T-helper 1 cell (primary cell): ENCODE measurements at regions not wholly inside any gene's neighbourhood (a gene's known extent, or its start where the extent isn't known, plus 50 kb on each side); places are given as distances from the start of the nearest gene placed in this dataset.

ENCODE experiments used
- DNase-seq, 5 donors: peaks; one replicate each; pipeline ENCODE4 v3.0.0-alpha.2; 2012 to 2020

DNA sequence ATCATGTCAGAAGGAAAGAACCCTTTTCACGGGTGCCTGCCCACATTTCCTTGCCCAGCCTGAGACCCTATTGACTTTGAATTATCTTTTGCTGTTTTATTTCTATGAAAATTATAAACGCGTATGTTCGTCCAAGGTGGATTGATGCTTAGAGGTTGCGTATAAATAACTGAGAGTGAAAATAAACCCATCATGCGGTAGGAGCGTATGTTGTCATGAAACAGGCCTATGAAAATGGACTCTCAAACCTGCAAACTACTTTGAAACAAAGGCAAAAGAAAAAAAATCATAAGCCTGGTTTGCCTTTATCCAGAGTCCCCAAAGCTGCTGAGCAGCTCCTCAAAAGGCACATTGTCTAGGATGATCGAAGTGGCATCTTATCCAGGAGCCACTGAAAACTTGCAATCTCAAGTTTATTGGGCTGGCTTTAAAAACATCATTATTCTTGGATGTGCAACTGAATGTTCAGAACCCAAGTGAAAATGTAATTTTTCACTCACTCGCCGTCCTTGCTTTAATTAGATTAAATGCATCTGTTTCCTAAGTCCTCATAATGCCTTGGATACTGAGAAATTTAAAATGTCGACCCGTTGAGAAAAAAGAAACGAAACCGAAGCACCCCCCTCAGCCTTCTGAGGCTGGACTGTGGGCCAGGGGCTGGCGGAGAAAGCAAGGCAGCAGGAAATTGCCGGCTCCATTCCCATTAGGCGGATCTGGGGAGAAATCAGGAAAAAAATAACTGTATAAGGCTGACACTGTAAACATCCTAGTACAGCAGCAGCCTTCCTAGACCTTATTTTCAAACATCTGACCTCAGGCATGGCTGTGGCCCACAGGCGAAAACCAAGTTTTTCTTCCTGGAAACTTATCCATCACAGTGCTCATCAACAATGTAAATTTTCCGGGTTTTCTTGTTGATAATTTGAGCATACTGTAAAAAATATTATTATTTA is 82.9 kb upstream of the PPARA start:
- no peak for DNase-seq

DNA sequence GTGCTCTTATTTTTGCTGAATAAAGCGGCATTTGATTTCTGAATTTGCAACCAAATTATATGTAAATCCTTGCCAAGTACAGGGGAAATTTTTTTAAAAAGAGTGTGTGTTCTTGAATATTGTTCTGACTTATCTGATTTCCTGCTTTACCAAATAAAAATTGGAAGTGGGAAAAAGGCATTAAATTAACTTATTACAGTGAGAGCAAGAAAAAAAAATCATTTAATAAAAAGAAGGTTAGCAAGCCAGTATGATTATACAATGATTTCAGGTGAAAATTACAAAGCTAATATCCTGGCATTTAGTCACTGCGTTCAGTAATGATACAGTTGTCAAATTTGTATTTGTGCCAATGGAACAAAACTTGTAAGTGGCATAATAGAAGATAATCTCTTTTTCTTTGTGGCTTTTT is 82.1 kb upstream of the PPARA start:
- no peak for DNase-seq

DNA sequence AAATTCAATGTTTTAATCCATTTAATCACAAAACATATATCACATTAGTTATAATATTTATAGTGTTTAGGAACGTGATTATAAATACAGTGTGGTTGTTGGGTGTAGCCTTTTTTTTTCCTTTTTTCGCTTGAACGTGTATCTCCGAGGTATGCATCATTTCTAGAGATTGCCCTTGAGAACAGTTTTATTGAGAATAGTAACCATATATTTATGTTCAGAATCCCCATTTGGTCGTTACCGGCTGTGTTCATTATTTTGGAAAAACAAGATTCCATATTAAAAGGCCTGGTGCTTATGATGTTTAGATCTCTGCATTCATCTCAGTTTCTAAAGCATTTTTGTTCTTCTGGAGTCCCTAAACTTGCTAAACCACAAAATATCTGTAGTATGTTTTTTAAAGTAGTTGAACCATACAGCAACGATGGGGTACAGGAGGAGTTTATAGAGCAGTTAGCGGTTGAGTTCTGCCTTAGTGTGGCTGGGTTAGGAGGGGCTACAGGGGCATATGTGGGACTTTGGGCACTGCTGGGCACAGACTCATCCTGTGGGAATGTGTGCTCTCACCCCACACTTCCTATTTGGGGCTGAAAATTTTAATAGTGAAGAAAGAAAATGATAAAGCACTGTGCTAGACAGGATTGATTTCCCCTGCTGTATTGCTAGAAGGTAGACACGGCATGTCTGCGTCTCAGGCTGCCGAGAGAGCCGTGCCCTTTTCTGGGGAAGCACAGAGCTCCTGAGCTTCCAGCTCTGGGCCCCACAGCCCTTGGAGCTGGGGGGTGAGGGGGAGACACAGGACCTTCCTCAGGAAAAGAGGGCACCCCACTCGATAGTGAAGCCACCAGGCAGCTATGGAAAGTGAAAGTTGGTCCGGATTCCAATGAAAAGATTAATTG is 81.5 kb upstream of the PPARA start:
- DNase-seq, result no peak

DNA sequence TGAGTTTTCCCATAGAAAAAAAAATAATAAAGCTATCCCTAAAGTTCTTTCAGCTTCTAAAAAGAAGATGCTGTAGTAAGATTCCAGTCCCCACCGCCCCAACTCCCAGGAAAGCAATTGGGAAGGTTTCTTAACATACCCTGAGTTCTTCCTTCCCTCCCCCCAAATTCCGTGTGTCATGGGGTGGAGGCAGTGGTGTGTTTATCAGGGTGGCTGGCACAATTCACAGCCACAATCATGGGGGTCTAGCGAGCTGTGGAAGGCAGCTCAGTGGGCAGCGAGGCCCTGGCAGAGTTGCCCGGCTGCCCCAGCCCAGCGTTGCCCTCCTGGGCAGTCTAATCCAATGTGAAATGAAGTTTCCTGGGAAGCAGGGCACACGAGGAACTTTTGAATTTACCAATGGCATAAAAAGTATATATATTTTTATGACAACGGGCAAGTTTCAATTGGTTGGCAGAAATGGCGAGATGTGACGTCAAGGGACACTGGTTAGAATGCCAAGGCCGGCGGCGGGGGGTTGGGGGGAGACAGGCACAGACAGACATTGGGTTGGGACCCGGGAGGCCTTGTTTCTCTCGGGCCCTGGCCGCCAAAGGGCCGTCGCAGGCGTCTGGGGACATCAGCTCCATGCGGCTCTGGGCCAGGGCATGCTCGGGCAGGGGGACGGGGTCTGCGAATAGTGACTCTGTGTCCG is 80.7 kb upstream of the PPARA start:
- DNase-seq, result peak in 1 of 5 donors; percentile 25

DNA sequence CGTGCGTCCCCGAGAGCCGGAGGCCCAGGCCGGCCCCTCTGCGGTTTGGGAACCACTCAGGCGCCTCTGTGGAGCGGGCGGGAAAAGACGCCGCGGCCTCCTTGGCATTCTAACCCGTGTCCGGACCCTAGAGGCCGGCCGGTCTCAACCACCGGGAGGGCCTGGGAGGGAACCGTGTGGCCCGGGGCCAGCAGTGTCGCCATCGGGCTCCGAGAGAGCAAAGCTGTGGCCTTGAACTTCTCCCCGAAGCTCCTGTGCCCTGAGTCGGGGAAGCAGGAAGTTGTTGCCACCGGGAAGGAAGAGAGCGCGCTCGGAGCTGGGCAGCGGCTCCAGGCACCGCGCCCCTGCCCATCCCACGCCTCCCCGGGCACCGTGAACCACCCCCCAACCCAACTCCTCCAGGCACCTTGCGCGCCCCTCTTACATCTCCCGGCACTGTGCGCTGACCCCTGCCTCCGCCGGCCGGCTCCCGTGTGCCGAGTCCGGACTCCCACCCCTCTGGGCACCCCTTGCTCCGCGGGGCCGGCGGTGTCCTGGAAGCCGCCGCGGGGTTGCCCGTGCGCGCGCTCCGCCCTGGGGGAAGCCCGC is 80.0 kb upstream of the PPARA start:
- peak in 1 of 5 donors; percentile 22 for DNase-seq

DNA sequence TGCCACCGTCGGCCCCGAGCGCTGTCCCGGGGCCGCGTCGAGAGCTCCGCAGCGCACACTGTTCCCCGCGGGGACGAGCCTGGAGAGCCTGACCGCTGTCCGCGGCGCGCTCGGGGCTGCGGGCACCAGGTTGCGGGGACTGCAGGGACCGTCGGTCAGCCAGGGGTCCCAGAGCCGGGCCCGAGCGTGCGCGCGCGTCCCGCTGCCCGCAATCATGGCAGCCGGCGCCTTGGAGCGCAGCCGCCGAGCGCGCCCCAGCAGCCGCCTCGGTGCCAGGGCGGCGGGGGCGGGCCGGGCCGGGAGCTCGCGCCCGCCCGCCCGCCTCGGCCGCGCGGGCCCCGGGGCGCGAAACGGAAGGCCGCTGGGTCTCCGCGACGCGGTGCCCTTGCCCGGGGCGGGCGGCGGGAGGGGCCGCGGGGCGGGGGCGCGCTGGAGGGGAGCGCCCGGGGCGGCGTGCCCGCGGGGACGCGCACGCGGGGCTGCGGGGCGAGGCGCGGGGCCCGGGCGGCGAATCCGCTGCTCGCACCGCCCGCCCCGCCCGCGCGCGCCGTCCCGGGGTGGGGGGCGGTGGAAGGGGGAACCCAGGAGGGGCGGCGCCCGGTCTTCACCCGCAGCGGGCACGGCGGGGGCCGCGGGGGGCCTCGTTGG is 79.4 kb upstream of the PPARA start:
- DNase-seq, result peak in 2 of 5 donors; percentile 31 to 45

DNA sequence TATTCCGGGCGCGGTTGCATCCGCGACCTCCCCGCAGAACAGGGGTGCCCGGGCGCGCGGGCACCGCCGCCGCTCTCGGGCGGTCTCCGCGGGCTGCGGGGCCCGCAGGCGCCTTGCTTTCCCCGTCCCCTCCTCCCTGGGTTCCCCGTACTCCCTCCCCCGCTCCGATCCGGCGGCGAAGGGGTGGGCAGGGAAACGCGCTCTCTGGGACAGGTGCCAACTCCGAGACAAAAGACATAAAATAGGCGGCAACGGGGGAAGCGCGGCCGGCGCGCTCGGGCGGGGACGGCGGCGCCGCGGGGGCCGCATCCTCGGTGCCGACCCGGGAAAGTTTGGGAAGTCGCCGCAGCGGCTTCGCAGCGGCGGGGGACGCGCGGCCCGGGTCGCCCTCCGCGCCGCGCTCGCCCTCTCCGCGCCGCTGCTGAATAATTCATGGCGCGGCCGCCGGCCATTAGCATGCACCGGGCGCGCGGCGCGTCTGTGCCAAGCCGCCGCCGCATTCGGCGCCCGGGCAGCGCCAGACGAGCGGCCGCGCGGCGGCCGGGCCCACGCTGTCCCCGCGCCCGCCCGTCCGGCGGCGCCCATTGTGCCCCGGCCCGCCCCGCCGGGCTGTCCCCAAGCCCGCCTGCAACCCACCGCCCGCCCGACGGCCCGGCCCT is 78.7 kb upstream of the PPARA start:
- DNase-seq, result peak in 4 of 5 donors; percentile 27 to 37 (median 34)

DNA sequence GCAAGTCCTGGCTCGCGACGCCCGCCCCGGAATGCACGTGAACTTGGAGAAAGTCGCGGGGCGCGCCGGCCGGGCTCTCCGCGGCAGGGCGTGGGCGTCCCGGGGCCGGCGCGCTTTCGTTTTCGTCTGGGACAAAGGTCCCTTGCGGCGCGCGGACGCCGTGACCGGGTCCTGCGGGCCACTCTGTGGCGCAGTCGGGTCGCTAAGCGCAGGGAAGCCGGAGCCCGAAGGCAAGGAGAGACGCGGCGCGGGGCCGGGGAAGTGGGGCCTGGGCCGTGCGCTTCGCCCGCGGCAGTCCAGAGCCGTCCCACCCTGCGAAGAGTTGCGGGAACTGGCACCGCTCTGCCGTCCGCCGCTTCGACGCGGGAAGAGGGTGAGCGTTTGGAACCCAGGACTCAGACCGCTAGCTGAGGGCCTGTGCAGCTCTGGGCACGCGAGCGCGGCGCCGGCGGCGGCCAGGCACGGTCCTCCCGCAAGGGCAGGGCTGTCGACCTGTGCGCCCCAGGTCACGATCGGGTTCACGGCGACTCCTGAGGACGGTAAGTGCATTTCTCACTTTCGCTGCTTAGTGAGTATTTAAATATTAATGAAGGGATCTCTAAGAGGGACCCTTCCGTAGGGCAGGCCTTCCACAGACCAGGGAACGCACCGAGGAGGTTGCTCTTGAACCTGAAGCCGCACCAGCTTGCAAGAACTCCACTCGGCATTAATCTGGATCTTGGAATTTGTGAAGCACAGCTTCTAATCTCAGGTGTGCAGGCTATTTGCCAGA is 78.0 kb upstream of the PPARA start:
- DNase-seq, result peak in 1 of 5 donors; percentile 37

DNA sequence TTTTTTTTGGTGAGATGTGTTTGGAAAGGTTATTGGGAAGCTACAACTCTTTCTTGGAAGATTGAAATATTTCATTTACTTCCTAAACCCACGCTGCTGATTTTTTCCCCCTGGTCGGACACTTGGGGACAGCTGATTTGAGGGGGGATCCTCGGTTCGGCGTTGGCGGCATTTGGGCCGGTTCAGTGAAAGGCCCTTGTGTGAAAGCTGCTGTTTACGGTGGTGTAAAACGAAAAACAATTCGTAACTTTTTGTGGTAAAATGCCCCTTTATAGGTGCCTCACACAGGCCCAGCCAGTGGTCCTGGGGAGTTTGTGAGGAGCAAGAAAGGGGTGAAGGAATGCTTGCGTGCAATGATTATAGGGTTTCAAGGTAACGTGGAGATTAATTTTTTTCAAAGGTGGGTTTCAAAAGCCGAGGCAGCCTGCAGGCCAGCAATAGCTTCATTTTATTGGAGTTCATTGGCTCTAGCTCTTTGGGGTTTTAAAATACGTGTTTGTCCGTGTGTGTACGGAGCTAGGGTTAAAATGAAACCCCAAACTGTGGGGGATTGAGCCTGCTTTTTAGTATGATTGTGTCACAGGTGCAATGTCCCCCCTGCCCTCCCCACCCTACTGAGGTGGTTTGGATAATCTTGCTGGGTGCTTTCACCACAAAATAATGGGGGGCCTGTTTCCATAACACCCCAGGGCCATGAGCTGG is 77.2 kb upstream of the PPARA start:
- DNase-seq, result no peak

DNA sequence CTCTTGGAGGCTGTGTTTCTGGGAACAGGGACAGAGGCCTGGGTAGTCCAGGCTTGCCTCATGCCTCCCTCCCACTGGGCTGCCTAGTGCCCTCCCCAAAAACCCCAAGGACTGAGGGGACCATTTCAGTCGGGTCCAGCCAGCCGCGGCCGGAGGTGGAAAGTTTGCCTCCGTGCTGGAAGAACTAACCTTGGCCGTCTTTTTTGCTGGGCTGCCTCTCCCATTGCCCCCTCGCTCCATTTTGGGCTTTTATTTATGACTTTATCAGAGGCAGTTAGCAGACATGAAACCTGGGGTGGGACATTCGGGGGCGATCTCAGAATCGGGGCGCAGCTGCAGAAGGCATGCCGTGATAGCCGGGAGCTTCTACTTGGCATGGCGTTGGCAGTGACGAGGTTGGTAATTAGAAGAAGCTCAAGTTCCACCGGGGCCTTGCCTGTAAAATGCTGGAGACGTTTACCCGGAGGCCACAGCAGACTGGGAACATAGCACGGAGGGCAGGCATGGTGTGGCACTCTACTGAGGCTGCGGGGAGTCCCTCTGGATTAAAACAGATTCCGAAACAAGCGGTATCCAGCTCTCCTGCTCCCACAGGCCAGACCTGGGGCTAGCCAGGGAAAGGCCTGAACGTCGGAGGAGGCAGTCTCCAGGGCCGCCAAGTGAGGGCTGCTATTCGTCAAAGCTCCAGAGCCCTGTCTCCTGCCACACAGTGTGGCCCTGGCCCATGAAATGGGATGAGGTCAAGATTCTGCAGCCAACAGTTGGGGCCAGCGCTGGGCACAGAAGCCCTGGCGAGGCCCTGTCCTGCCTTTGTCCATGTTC is 76.4 kb upstream of the PPARA start:
- DNase-seq, result peak in 1 of 5 donors; percentile 7

DNA sequence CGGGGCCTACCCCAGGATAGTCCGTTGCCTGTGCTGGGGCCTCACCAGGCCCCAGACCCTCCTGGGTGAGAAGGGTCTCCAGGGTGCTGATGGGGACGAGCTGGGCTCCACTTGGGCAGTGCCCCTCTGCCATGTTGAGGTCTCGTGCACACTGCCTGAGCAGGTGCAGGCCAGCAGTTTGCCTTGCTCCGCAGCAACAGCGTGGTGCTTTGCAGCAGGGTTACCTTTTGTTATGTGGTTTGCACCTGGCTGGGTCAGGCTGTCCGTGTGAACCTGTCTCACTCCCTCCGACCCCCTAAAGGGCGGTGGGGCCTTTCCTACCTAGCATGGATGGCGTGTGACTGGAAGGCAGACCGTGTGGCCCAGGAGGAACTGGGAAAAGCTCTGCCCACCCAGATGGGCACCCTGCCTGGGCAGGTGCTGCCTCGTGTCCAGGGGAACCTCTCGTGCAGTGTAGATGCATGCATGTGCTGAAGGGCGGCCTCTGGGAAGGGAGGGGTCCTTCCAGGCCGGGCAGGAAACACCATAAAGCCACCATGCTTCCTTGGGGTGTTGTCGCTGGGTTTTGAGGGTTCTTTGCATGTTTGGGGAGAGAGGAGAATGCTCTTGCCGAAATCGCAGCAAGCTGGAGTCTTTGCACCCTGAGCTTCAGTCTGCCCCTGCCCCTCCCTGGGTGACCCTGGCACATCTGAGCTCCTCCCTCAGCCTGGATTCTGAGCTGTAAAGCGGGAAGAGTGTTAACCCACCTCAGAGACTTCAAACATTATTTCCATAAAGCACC is 75.4 kb upstream of the PPARA start:
- peak in 1 of 5 donors; percentile 6 for DNase-seq

DNA sequence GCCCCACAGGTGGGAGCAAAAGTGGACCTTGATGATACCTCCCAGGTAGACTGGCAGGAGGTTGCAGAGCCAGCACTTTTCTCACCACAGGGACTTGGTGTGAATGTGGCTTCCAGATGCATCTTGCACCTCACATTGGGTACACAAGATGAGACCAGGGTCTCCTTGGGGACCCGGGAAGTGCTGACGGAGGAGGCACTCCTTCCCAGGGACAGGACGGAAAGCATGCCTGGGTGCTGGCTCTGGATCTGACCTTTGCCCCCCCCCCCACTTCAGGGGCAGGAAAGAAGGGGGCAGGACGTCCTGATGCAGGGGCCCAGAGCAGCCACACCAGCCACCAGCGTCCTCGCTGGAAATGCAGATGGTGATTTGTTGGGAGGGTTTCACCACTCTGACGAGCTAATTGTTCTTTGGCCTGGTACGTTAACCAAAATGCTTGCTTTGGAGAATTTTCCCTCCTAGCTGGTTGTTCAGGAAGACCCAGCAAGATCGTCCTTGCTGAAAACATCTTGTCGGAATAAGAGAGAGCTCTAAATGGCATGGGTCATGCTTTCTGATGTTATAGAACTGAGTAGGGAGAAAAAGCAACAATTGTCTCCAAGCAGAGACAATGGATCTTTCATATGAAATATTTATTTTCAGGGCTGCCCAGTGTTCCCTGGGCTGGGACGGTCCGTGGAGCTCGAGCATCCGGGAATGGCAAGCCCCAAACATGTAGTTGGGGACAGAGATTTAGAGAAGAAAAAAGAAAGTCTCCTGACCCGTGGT is 74.4 kb upstream of the PPARA start:
- DNase-seq, result peak in 1 of 5 donors; percentile 4

DNA sequence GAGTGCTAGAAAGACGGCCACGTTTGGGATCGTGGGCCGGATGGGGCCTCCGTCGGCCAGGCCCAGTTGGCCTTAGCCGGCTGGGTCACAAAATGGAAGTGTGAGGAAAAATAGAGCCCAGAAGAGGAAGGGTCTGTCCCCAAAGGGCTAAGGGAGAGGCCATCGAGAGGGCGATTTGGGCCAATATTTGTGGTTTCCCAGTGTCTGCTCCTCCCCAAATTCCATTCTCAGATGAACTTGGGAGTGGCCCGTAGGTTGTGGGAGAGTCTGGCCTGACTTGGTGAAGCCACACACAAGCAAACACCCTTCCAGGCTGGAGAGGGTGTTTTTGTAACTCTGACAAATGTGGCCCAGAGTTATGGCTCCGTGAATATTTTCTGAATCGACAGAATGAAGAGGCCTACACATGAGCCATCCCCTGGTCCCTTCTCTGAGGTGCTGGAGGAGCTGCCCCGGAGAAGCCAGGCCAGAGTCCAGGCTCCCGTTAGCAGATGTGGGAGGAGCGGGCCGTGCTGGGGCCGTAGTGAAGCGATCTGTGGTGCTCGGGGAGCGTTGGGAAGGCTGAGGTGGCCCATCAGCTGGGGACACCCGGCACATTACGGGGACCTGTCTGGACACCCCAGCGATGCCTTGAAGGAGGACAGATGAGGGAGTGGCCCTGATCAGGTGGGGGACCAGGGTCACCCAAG is 73.5 kb upstream of the PPARA start:
- no peak for DNase-seq

DNA sequence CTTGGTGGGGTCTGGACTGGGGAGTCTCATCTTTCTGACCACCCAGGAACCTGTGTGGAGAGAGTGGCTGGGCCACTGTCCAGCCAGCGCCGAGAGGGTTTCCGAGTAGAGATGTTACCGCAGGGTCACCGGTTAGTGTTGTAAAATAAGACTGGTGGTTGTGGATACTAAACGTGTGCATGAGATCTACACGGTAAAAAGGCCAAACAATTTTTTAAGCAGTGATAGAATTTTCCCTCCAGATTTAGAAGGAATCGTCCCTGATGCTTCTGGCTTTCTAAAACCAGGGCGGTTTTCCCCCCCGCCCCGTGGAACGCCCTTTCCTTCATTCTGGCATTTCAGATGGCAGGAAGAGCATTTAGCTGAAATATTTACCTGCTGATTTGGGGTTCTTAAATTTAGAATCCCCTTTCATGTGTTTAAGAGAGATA is 72.6 kb upstream of the PPARA start:
- no peak for DNase-seq

DNA sequence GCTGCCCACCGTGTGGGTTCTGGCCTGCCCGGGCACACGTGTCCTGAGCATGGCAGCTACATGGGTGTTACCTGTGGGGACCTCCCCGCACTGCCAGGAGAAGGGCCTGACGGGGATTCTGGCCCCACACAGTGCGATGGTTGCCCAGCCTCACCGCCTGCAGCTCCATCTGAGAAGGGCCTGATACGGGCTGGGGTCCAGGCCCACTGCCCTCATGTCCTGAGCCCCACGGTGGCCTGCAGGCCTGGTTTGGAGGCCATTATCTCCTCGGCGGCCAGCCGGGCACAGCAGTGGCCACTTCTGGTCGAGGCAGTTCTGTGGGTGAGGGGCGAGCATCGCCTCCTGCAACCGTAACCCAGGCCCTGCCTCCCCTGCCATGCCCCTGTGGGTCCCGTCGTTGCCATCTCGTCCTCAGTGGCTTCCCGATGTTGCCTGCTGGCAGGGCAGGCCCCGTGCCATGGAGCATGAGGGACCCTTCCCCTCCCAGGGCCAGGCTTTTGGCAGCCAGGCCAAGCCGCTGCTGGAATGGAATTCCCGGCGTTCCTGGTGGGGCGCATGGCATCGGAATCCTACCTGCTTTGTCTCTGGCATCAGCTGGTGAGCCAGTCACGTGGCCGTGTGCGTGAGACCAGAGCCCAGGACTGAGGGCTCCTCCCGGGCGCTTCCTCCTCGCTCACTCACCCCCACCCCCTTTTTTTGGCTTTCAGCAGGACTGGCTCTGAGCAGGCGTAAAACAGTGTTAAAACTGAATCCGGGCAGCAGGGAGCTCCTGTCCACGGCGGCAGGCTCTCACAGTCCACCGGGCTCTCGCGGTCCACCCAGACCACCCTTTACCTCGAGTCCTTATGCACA is 71.9 kb upstream of the PPARA start:
- no peak for DNase-seq
